RWPE2 (cell line): ENCODE measurements at regions not wholly inside any gene's neighbourhood (a gene's known extent, or its start where the extent isn't known, plus 50 kb on each side); places are given as distances from the start of the nearest gene placed in this dataset.

Source experiments
- ATAC-seq: fragments of 200-7000 bp; cut with Tn5 transposase; 3 replicates; pipeline ENCODE4 v1.9.1; 2021; ENCODE audit warnings: low read depth
- DNase-seq: peaks from one replicate; pipeline ENCODE4 v3.0.0-alpha.2; 2020; ENCODE audit warnings: low spot score
- H3K27ac ChIP-seq: fragments of 450-650 bp; 2 replicates; pipeline ENCODE4 v1.5.1; 2017; ENCODE audit warnings: mild to moderate bottlenecking; ENCODE audit not compliant: poor library complexity, severe bottlenecking
- H3K27me3 ChIP-seq: fragments of 250-450 bp; sonication (Bioruptor Pico); 2 replicates; pipeline ENCODE4 v1.5.1; 2021; ENCODE audit warnings: mild to moderate bottlenecking, moderate library complexity; ENCODE audit not compliant: insufficient read depth, poor library complexity, severe bottlenecking
- H3K36me3 ChIP-seq: fragments of 250-450 bp; sonication (Bioruptor Pico); 2 replicates; pipeline ENCODE4 v1.5.1; 2020; ENCODE audit warnings: low read depth, mild to moderate bottlenecking, moderate library complexity
- H3K4me1 ChIP-seq: fragments of 250-450 bp; sonication (Bioruptor Pico); 2 replicates; pipeline ENCODE4 v1.5.1; 2021; ENCODE audit warnings: mild to moderate bottlenecking, moderate library complexity; ENCODE audit not compliant: insufficient read depth, poor library complexity, severe bottlenecking
- H3K4me3 ChIP-seq: fragments of 250-450 bp; sonication (Bioruptor Pico); 2 replicates; pipeline ENCODE4 v1.5.1; 2021; ENCODE audit warnings: mild to moderate bottlenecking, moderate library complexity; ENCODE audit not compliant: severe bottlenecking
- H3K9me3 ChIP-seq: fragments of 250-450 bp; sonication (Bioruptor Pico); 2 replicates; pipeline ENCODE4 v1.5.1; 2021; ENCODE audit warnings: mild to moderate bottlenecking, moderate library complexity; ENCODE audit not compliant: severe bottlenecking
- TF ChIP-seq, protein P1 (sequence below): fragments of 450-650 bp; IDR thresholded peaks from one replicate; pipeline ENCODE4 v1.5.1; 2017; ENCODE audit warnings: mild to moderate bottlenecking, moderate library complexity; ENCODE audit not compliant: poor library complexity, severe bottlenecking

DNA sequence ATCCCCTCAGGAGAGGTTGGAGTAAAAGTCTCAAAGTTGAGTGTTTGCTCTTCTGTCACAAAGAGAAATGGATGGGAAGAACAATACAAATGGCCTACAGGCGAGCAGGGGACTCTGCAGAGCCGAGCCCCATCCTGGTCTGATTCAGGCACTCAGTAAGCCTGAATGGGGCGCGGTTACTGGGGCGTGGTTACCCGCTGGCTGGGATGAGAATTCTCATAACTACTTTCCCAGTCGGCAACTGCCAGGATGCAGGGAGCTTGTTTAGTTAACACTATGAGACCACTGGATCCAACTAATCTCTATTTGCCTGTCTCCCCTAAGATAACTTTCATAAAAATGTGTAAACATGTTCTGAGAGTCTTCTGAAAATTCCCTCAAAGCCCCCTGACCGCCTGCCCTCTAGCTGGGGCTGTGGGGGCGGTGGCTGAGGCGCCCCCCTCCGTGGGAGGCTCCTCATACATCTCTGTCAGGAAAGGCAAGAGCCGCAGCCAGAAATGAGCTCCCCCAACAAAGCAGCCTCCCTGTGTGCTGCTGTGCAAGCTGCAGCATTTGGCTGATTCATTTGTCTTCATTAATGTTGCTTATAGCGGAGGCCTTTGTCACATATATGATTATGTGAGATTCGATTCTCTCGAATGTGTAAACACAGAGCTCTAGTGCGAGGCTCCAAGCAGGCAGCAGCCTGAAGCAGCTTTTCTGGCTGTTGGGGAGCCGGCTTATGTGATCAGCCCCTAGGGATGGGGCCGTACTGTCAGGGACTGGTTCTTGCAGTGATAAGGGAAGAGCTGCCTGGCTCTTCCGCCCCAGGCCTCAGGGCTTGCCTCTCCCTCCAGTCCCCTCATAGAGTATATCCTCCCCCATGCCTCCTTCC lies 126.1 kb upstream of the ARHGAP5 start:
- H3K4me1 ChIP-seq, result peaks cover 44% of the 10 kb centered on the region
- no peak overlapping the region for H3K4me3 ChIP-seq
- H3K27ac ChIP-seq, result peak overlapping the region; percentile 36
- peak; percentile 87 for DNase-seq
- no peaks in the 10 kb centered on the region for H3K27me3 ChIP-seq
- no peaks in the 10 kb centered on the region for H3K9me3 ChIP-seq
- H3K36me3 ChIP-seq, result no peaks in the 10 kb centered on the region
- TF ChIP-seq, protein P1, sequence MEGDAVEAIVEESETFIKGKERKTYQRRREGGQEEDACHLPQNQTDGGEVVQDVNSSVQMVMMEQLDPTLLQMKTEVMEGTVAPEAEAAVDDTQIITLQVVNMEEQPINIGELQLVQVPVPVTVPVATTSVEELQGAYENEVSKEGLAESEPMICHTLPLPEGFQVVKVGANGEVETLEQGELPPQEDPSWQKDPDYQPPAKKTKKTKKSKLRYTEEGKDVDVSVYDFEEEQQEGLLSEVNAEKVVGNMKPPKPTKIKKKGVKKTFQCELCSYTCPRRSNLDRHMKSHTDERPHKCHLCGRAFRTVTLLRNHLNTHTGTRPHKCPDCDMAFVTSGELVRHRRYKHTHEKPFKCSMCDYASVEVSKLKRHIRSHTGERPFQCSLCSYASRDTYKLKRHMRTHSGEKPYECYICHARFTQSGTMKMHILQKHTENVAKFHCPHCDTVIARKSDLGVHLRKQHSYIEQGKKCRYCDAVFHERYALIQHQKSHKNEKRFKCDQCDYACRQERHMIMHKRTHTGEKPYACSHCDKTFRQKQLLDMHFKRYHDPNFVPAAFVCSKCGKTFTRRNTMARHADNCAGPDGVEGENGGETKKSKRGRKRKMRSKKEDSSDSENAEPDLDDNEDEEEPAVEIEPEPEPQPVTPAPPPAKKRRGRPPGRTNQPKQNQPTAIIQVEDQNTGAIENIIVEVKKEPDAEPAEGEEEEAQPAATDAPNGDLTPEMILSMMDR, result no peak
- peak; percentile 78 for ATAC-seq

DNA sequence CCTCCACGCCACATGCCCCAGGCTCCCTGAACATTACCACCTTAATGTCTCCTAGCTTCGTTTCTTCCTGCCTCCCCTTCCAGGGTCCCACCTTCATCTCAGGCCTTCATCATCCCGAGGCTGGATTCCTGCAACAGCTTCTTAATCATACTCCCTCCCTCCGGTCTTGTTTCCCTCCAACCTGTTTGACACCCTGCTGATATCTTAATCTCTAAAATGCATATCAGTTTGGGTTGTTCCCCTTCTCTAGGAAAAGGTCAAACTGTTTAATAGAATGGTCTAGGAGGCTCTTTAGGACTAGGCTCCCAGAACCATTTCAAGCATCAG lies 125.5 kb upstream of the ARHGAP5 start:
- Histone ChIP-seq H3K9me3 (no peaks in the 10 kb centered on the region), H3K36me3 (no peaks in the 10 kb centered on the region), H3K4me3 (no peak overlapping the region), H3K27ac (no peak overlapping the region), H3K4me1 (peaks cover 38% of the 10 kb centered on the region), H3K27me3 (no peaks in the 10 kb centered on the region)
- DNase-seq (no peak), ATAC-seq (no peak)
- TF ChIP-seq, protein P1, result no peak

GRCh38 chr14:31952573-31952972 lies 124.5 kb upstream of the ARHGAP5 start:
- no peak overlapping the region for H3K4me3 ChIP-seq
- ATAC-seq, result no peak
- TF ChIP-seq, protein P1, result no peak

GRCh38 chr14:31953210-31953609 lies 123.9 kb upstream of the ARHGAP5 start:
- Histone ChIP-seq H3K4me3 (no peak overlapping the region), H3K9me3 (no peaks in the 10 kb centered on the region), H3K27ac (no peak overlapping the region), H3K27me3 (no peaks in the 10 kb centered on the region), H3K4me1 (peaks cover 22% of the 10 kb centered on the region), H3K36me3 (no peaks in the 10 kb centered on the region)
- TF ChIP-seq, protein P1, result no peak
- DNase-seq (no peak), ATAC-seq (no peak)

More at GRCh38 chr14:31952573-31952972, 124.5 kb upstream of the ARHGAP5 start:
- Histone ChIP-seq H3K27ac (no peak overlapping the region), H3K9me3 (no peaks in the 10 kb centered on the region), H3K27me3 (no peaks in the 10 kb centered on the region), H3K36me3 (no peaks in the 10 kb centered on the region), H3K4me1 (peaks cover 29% of the 10 kb centered on the region)
- DNase-seq, result no peak

- no peaks in the 10 kb centered on the region for H3K27me3 ChIP-seq
- DNase-seq (no peak), ATAC-seq (no peak)
- no peaks in the 10 kb centered on the region for H3K9me3 ChIP-seq
- TF ChIP-seq, protein P1, result no peak
- no peak overlapping the region for H3K27ac ChIP-seq
- H3K4me1 ChIP-seq, result peaks cover 12% of the 10 kb centered on the region
- H3K36me3 ChIP-seq, result no peaks in the 10 kb centered on the region
- H3K4me3 ChIP-seq, result no peak overlapping the region
Observed at GRCh38 chr14:31954991-31955390, 122.1 kb upstream of the ARHGAP5 start.
